K562 (cell line): ENCODE measurements at regions not wholly inside any gene's neighbourhood (a gene's known extent, or its start where the extent isn't known, plus 50 kb on each side); places are given as distances from the start of the nearest gene placed in this dataset.
A peak's percentile ranks its signal among the peaks of the same experiment; 100 is the strongest.

Experiments
- ATAC-seq: fragments of 200-7000 bp; cut with Tn5 transposase; 3 replicates; pipeline ENCODE4 v1.9.1; 2020; ENCODE audit warnings: moderate library complexity
- BruUV-seq: library from RNA; stranded (reverse); fragments of 400-500 nt; replicated peaks from 2 replicates; lab custom pipeline; 2021; lab: Mats Ljungman, UMichigan
- CTCF ChIA-PET: fragments of 300-600 bp; formaldehyde crosslinking; extraction: SDS; loops from one replicate; lab custom pipeline; 2021; ENCODE audit warnings: low intra/inter-chr PET ratio; lab: Yijun Ruan, JAX
- POLR2A ChIA-PET: fragments of 300-600, 350-650 bp; sonication (Branson Sonifier 250); formaldehyde crosslinking; extraction: SDS; loops from one replicate; lab custom pipeline; 2021; ENCODE audit warnings: antibody characterized with exemption, inconsistent platforms; lab: Yijun Ruan, JAX
- DNase-seq, 4 experiments: peaks; one replicate each; pipeline versions ENCODE4 v3.0.0 to v3.0.0-alpha.2; 2011 to 2018; ENCODE audit warnings: low spot score in 3 of 4, mixed read lengths in 3 of 4; ENCODE audit errors: extremely low read depth in 1 of 4
- FAIRE-seq: peaks from 2 replicates; lab custom pipeline; 2011; peaks lifted over from hg19 to GRCh38; lab: Jason Lieb, UNC
- H2AFZ ChIP-seq: 2 replicates; pipeline ENCODE4 v1.6.0; 2011; ENCODE audit warnings: low read depth, low read length, control low read depth, inconsistent platforms
- H3K27ac ChIP-seq: fragments of 200-600 bp; 3 replicates; pipeline ENCODE4 v1.8.0; 2011; ENCODE audit warnings: low read depth, mild to moderate bottlenecking, control low read depth, inconsistent platforms, low read length, moderate library complexity, mixed read lengths; ENCODE audit errors: extremely low read depth
- H3K27me3 ChIP-seq, 2 experiments: fragments of 300-600 bp in 1 of 2; 2 replicates in 1 of 2; 3 replicates in 1 of 2; pipeline versions ENCODE4 v1.6.0 to v1.8.0; 2011; ENCODE audit warnings: inconsistent platforms in 2 of 2, low read length in 2 of 2, mild to moderate bottlenecking in 1 of 2, mixed read lengths in 1 of 2, moderate library complexity in 1 of 2; ENCODE audit not compliant: control insufficient read depth in 2 of 2, insufficient read depth in 2 of 2
- H3K36me3 ChIP-seq: fragments of 300-600 bp; 3 replicates; pipeline ENCODE4 v1.8.0; 2011; ENCODE audit warnings: mild to moderate bottlenecking, low read length, inconsistent platforms; ENCODE audit not compliant: control insufficient read depth, insufficient read depth
- H3K4me1 ChIP-seq, 2 experiments: fragments of 200-600 bp in 1 of 2; replicated peaks in 1 of 2; 2 replicates in 1 of 2; 3 replicates in 1 of 2; pipeline versions ENCODE4 v1.5.1 to v1.8.0; 2011; ENCODE audit warnings: inconsistent platforms in 2 of 2, low read length in 2 of 2, mild to moderate bottlenecking in 1 of 2, mixed read lengths in 1 of 2, moderate library complexity in 1 of 2; ENCODE audit not compliant: control insufficient read depth in 2 of 2, insufficient read depth in 2 of 2
- H3K4me2 ChIP-seq: 2 replicates; pipeline ENCODE4 v1.6.1; 2011; ENCODE audit warnings: low read length, control low read depth, inconsistent platforms, mixed read lengths; ENCODE audit not compliant: insufficient read depth
- H3K4me3 ChIP-seq: fragments of 200-600 bp; sonication (generic), shearing (Covaris generic); 2 replicates; pipeline ENCODE4 v1.5.1; 2016; ENCODE audit warnings: control low read depth, inconsistent platforms
- H3K79me2 ChIP-seq: fragments of 200-600 bp; 3 replicates; pipeline ENCODE4 v1.8.0; 2011; ENCODE audit warnings: low read length, inconsistent platforms; ENCODE audit not compliant: control insufficient read depth, insufficient read depth
- H3K9ac ChIP-seq, 2 experiments: 2 replicates each; pipeline versions ENCODE4 v1.6.0 to v1.6.1; 2011; ENCODE audit warnings: low read depth in 2 of 2, low read length in 2 of 2, control low read depth in 1 of 2, inconsistent platforms in 1 of 2, mild to moderate bottlenecking in 1 of 2, mixed read lengths in 1 of 2; ENCODE audit not compliant: insufficient read depth in 1 of 2
- H3K9me1 ChIP-seq: one replicate; pipeline ENCODE4 v1.6.0; 2011; ENCODE audit warnings: inconsistent platforms, mild to moderate bottlenecking, low read length, moderate library complexity; ENCODE audit not compliant: control insufficient read depth, insufficient read depth
- H3K9me3 ChIP-seq: replicated peaks from 2 replicates; pipeline ENCODE4 v1.5.1; 2011; ENCODE audit warnings: low read depth, low read length, inconsistent platforms; ENCODE audit not compliant: control insufficient read depth, insufficient read depth
- H4K20me1 ChIP-seq: replicated peaks from 2 replicates; pipeline ENCODE4 v1.6.1; 2011; ENCODE audit warnings: low read length, inconsistent platforms, mixed read lengths; ENCODE audit not compliant: control insufficient read depth, insufficient read depth
- CTBP1 ChIP-seq: fragments of 450-650 bp; IDR thresholded peaks from 2 replicates; pipeline ENCODE4 v1.6.1; 2016; ENCODE audit warnings: borderline replicate concordance
- HDGF ChIP-seq: fragments of 450-650 bp; IDR thresholded peaks from 2 replicates; pipeline ENCODE4 v1.6.1; 2016
- HNRNPL ChIP-seq: fragments of 200-400 bp; formaldehyde crosslinking; IDR thresholded peaks from 2 replicates; pipeline ENCODE4 v1.6.1; 2017; ENCODE audit warnings: low read depth, mild to moderate bottlenecking, low read length
- NFIC ChIP-seq: fragments of 450-650 bp; IDR thresholded peaks from 2 replicates; pipeline ENCODE4 v1.6.1; 2017; ENCODE audit warnings: mild to moderate bottlenecking, inconsistent platforms
- RFX7 ChIP-seq: fragments of 250-450 bp; sonication (Bioruptor Pico); IDR thresholded peaks from 2 replicates; pipeline ENCODE4 v1.5.1; 2021; ENCODE audit warnings: mild to moderate bottlenecking
- THRAP3 ChIP-seq: fragments of 450-650 bp; IDR thresholded peaks from 2 replicates; pipeline ENCODE4 v1.6.1; 2016; ENCODE audit warnings: mild to moderate bottlenecking, inconsistent platforms, borderline replicate concordance
- ZNF24 ChIP-seq: fragments of 450-650 bp; IDR thresholded peaks from 2 replicates; pipeline ENCODE4 v1.6.1; 2016
- WGBS: fragments of 100-300 bp; shearing (Covaris generic); methylation state at CpG from one replicate; pipeline ENCODE4 v1.1.6; 2016; ENCODE audit warnings: low coverage, mixed read lengths; ENCODE audit not compliant: insufficient coverage; ENCODE audit errors: missing lambda C conversion rate; 5-methylcytosine and 5-hydroxymethylcytosine counted together
- in situ Hi-C: fragments of 300-500 bp; cut with MboI; formaldehyde crosslinking; loops from 4 replicates; pipeline ENCODE4 v1.15.0; 2018; ENCODE audit warnings: inconsistent platforms, mixed read lengths
- intact Hi-C: fragments of 100-400 bp; cut with micrococcal nuclease; formaldehyde crosslinking; loops from 2 replicates; pipeline ENCODE4 v1.14.2; 2022
- TF ChIP-seq, protein P1 (sequence below): fragments of 250-450 bp; sonication (Bioruptor Pico); IDR thresholded peaks from 2 replicates; pipeline ENCODE4 v1.4.0; 2020; ENCODE audit warnings: mild to moderate bottlenecking, moderate library complexity, borderline replicate concordance
- TF ChIP-seq, protein P2 (sequence below): fragments of 150-350 bp; IDR thresholded peaks from 2 replicates; pipeline ENCODE4 v1.6.1; 2014; ENCODE audit warnings: low read depth, mild to moderate bottlenecking, low read length, borderline replicate concordance

DNA sequence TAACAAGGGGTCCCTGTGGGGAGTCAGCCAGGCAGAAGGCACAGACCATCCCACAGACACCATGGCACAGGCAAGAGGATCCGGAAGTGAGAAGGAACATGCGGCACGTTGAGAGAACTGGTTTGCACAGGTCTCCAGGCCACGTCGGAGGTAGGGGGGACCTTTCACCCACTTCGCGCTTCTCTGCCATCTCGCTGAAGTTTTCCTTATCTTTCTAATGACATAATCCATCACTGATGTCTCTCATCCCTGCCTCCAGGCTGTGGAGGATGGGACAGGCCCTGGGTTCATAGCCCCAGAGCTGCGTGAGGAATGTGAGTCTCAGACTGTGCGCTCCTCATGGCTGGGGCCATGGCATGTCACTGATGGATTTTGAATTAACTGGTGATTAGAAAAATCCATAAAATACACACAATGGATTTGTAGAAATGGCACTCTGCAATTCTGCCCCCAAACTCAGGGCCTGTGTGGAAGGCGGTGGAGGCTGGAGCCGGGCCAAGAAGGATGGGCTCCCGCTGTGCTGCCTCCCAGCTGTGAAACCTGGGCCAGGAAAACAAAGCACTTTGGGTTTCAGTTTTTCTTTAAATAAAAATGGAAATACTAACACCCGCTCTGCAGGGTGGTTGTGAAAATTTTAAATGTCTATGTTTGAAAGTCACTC is 113.3 kb upstream of the ALKAL2 start:
- FAIRE-seq (no peak), ATAC-seq (no peak), DNase-seq (no peak)
- Histone ChIP-seq H3K27ac (no peak overlapping the region), H3K9me1 (no peaks in the 10 kb centered on the region), H3K4me1 (no peaks in the 10 kb centered on the region), H3K4me2 (no peak overlapping the region), H4K20me1 (no peaks in the 10 kb centered on the region), H3K9ac (no peak overlapping the region), H2AFZ (no peak overlapping the region), H3K4me3 (no peak overlapping the region), H3K79me2 (no peaks in the 10 kb centered on the region), H3K27me3 (peaks cover 0 to 9% of the 10 kb centered on the region in 2 experiments; a peak in 2 of 5 replicates), H3K9me3 (no peaks in the 10 kb centered on the region), H3K36me3 (no peaks in the 10 kb centered on the region)
- ChIA-PET CTCF (no interaction called here), POLR2A (interaction anchor here (0.7 kb wide), 1 partner anchor 151 kb away, joined by 3 read pairs; no protein-coding TSS in a partner anchor)
- WGBS: 8% methylated on average over 10 of the region's 14 CpGs
- TF ChIP-seq ZNF24 (no peak), RFX7 (no peak), CTBP1 (no peak), THRAP3 (no peak), HDGF (no peak), NFIC (peak; percentile 30; the same call in 1 of the 2 replicates), HNRNPL (no peak)
- TF ChIP-seq, protein P1, sequence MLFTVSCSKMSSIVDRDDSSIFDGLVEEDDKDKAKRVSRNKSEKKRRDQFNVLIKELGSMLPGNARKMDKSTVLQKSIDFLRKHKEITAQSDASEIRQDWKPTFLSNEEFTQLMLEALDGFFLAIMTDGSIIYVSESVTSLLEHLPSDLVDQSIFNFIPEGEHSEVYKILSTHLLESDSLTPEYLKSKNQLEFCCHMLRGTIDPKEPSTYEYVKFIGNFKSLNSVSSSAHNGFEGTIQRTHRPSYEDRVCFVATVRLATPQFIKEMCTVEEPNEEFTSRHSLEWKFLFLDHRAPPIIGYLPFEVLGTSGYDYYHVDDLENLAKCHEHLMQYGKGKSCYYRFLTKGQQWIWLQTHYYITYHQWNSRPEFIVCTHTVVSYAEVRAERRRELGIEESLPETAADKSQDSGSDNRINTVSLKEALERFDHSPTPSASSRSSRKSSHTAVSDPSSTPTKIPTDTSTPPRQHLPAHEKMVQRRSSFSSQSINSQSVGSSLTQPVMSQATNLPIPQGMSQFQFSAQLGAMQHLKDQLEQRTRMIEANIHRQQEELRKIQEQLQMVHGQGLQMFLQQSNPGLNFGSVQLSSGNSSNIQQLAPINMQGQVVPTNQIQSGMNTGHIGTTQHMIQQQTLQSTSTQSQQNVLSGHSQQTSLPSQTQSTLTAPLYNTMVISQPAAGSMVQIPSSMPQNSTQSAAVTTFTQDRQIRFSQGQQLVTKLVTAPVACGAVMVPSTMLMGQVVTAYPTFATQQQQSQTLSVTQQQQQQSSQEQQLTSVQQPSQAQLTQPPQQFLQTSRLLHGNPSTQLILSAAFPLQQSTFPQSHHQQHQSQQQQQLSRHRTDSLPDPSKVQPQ (CRISPR knock-in tag): no peak
- TF ChIP-seq, protein P2, sequence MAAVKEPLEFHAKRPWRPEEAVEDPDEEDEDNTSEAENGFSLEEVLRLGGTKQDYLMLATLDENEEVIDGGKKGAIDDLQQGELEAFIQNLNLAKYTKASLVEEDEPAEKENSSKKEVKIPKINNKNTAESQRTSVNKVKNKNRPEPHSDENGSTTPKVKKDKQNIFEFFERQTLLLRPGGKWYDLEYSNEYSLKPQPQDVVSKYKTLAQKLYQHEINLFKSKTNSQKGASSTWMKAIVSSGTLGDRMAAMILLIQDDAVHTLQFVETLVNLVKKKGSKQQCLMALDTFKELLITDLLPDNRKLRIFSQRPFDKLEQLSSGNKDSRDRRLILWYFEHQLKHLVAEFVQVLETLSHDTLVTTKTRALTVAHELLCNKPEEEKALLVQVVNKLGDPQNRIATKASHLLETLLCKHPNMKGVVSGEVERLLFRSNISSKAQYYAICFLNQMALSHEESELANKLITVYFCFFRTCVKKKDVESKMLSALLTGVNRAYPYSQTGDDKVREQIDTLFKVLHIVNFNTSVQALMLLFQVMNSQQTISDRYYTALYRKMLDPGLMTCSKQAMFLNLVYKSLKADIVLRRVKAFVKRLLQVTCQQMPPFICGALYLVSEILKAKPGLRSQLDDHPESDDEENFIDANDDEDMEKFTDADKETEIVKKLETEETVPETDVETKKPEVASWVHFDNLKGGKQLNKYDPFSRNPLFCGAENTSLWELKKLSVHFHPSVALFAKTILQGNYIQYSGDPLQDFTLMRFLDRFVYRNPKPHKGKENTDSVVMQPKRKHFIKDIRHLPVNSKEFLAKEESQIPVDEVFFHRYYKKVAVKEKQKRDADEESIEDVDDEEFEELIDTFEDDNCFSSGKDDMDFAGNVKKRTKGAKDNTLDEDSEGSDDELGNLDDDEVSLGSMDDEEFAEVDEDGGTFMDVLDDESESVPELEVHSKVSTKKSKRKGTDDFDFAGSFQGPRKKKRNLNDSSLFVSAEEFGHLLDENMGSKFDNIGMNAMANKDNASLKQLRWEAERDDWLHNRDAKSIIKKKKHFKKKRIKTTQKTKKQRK: no peak
- in situ Hi-C loops (no loop called here), intact Hi-C loops (no loop called here)
- no TSS peak for BruUV-seq
